ENCODE measurements at regions not wholly inside any gene's neighbourhood (a gene's known extent, or its start where the extent isn't known, plus 50 kb on each side); places are given as distances from the start of the nearest gene placed in this dataset.
"Not testable (repeated sequence)": the region's sequence is repeated elsewhere in the genome, so short reads cannot be mapped to it uniquely, and the experiment has no call there.

DNA sequence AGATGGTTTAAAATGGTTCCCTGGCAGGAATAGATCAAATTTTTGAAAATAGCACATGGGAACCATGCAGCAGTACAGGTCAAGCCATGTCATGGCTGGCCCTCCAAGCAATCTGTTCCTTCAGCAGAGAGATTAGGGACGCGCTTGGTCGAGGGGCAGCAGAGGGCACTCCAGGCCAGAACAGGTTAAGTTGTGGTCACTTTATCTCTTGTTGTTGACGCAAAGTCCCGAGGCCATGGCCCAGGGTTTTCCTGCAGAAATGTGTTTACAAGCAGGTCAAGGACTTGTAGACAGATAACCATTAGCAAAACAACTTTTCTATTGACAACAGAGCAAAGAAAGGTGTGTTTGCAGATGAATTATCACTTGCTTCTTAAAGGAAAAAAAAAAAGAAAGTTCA is 570.0 kb upstream of the NR2F2 start:
- POLR2A ChIA-PET (ENCODE audit: partially characterized antibody): interaction anchor here (0.6 kb wide), 1 partner anchor 53 kb away, joined by 3 read pairs; no protein-coding TSS in a partner anchor
- Histone ChIP-seq H3K36me3 (ENCODE audit: insufficient read depth, low read length) (no peaks in the 10 kb centered on the region), H3K27ac (ENCODE audit: low read depth, low read length) (no peak overlapping the region), H3K27me3 (ENCODE audit: insufficient read depth, low read length) (no peaks in the 10 kb centered on the region), H3K9me3 (ENCODE audit: control insufficient read depth in 1 of 2, low read length in 2 of 2) (no peaks in the 10 kb centered on the region), H3K4me1 (ENCODE audit: insufficient read depth, low read length) (no peaks in the 10 kb centered on the region), H3K4me3 (ENCODE audit: low read length in 2 of 2) (no peak overlapping the region)
- CTCF ChIA-PET (ENCODE audit: partially characterized antibody): no interaction called here
- Mint-ChIP-seq H3K27ac (no peak overlapping the region), H3K9me3 (peaks cover 0 to 1% (median 0%) of the 10 kb centered on the region in 8 donors), H3K4me1 (peaks cover 0 to 1% (median 0%) of the 10 kb centered on the region in 4 donors), H3K4me3 (no peak overlapping the region), H3K36me3 (no peaks in the 10 kb centered on the region), H3K27me3 (no peaks in the 10 kb centered on the region)
- intact Hi-C loops (cut with micrococcal nuclease): no loop called here
- DNase-seq: no peak

GRCh38 chr15:95761501-95762165 is 568.9 kb upstream of the NR2F2 start:
- ChIA-PET CTCF (ENCODE audit: partially characterized antibody) (no interaction called here), POLR2A (ENCODE audit: partially characterized antibody) (no interaction called here)
- Mint-ChIP-seq H3K4me1 (peaks cover 0 to 1% (median 0%) of the 10 kb centered on the region in 4 donors), H3K9me3 (peaks cover 0 to 1% (median 0%) of the 10 kb centered on the region in 8 donors), H3K4me3 (no peak overlapping the region), H3K27ac (no peak overlapping the region), H3K27me3 (no peaks in the 10 kb centered on the region), H3K36me3 (no peaks in the 10 kb centered on the region)
- Histone ChIP-seq H3K4me1 (ENCODE audit: insufficient read depth, low read length) (no peaks in the 10 kb centered on the region), H3K9me3 (ENCODE audit: control insufficient read depth in 1 of 2, low read length in 2 of 2) (no peaks in the 10 kb centered on the region), H3K4me3 (ENCODE audit: low read length in 2 of 2) (no peak overlapping the region), H3K27ac (ENCODE audit: low read depth, low read length) (no peak overlapping the region), H3K36me3 (ENCODE audit: insufficient read depth, low read length) (no peaks in the 10 kb centered on the region), H3K27me3 (ENCODE audit: insufficient read depth, low read length) (no peaks in the 10 kb centered on the region)
- no peak for DNase-seq
- intact Hi-C loops (cut with micrococcal nuclease): no loop called here

GRCh38 chr15:95763426-95763825 is 567.1 kb upstream of the NR2F2 start:
- Mint-ChIP-seq H3K36me3 (no peaks in the 10 kb centered on the region), H3K4me1 (peaks cover 0 to 1% (median 0%) of the 10 kb centered on the region in 4 donors), H3K4me3 (no peak overlapping the region), H3K9me3 (peaks cover 0 to 1% (median 0%) of the 10 kb centered on the region in 8 donors), H3K27me3 (no peaks in the 10 kb centered on the region), H3K27ac (peak overlapping the region in 1 of 7 donors; percentile 6)
- H3K9me3 ChIP-seq (ENCODE audit: control insufficient read depth in 1 of 2, low read length in 2 of 2): no peaks in the 10 kb centered on the region
- H3K27ac ChIP-seq (ENCODE audit: low read depth, low read length): no peak overlapping the region
- H3K36me3 ChIP-seq (ENCODE audit: insufficient read depth, low read length): no peaks in the 10 kb centered on the region
- H3K4me3 ChIP-seq (ENCODE audit: low read length in 2 of 2): no peak overlapping the region
- H3K4me1 ChIP-seq (ENCODE audit: insufficient read depth, low read length): no peaks in the 10 kb centered on the region
- intact Hi-C loops (cut with micrococcal nuclease): no loop called here
- POLR2A ChIA-PET (ENCODE audit: partially characterized antibody): no interaction called here
- DNase-seq: no peak
- CTCF ChIA-PET (ENCODE audit: partially characterized antibody): no interaction called here
- H3K27me3 ChIP-seq (ENCODE audit: insufficient read depth, low read length): no peaks in the 10 kb centered on the region

- no peak overlapping the region for H3K27ac Mint-ChIP-seq
- H3K9me3 Mint-ChIP-seq: peaks cover 0 to 1% (median 0%) of the 10 kb centered on the region in 8 donors
- Histone ChIP-seq H3K4me1 (ENCODE audit: insufficient read depth, low read length) (no peaks in the 10 kb centered on the region), H3K4me3 (ENCODE audit: low read length in 2 of 2) (no peak overlapping the region), H3K36me3 (ENCODE audit: insufficient read depth, low read length) (no peaks in the 10 kb centered on the region), H3K27me3 (ENCODE audit: insufficient read depth, low read length) (no peaks in the 10 kb centered on the region), H3K9me3 (ENCODE audit: control insufficient read depth in 1 of 2, low read length in 2 of 2) (no peaks in the 10 kb centered on the region), H3K27ac (ENCODE audit: low read depth, low read length) (no peak overlapping the region)
- ChIA-PET CTCF (ENCODE audit: partially characterized antibody) (no interaction called here), POLR2A (ENCODE audit: partially characterized antibody) (no interaction called here)
- DNase-seq: no peak
- intact Hi-C loops (cut with micrococcal nuclease): no loop called here
- H3K4me1 Mint-ChIP-seq: peaks cover 0 to 1% (median 0%) of the 10 kb centered on the region in 4 donors
- H3K36me3 Mint-ChIP-seq: no peaks in the 10 kb centered on the region
- no peaks in the 10 kb centered on the region for H3K27me3 Mint-ChIP-seq
- no peak overlapping the region for H3K4me3 Mint-ChIP-seq
These were observed 565.3 kb upstream of the NR2F2 start for GRCh38 chr15:95765161-95765560.

DNA sequence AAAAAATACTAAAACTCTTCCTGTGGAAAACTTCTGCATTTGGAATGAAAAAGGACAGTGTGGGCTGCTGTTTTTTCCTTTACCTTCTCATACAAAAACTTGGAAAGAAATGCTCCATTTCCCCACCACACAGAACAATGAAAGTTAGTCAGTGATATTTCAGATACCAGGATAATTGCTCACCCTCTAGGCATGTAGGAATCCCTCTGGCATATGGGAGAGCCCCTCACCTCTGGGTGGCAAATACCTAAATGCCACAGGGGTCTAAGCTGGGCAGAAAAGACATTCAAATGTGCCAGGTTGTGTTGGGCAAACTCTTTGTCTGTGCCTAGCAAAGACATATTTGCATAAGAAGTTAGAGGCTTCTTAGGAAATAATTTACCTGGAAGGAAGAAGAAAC is 560.3 kb upstream of the NR2F2 start:
- no peaks in the 10 kb centered on the region for H3K36me3 ChIP-seq (ENCODE audit: insufficient read depth, low read length)
- POLR2A ChIA-PET (ENCODE audit: partially characterized antibody): no interaction called here
- Mint-ChIP-seq H3K4me1 (no peaks in the 10 kb centered on the region), H3K4me3 (no peak overlapping the region), H3K9me3 (peaks cover 0 to 5% (median 0%) of the 10 kb centered on the region in 8 donors), H3K36me3 (no peaks in the 10 kb centered on the region), H3K27me3 (no peaks in the 10 kb centered on the region), H3K27ac (no peak overlapping the region)
- H3K27ac ChIP-seq (ENCODE audit: low read depth, low read length): no peak overlapping the region
- no peaks in the 10 kb centered on the region for H3K27me3 ChIP-seq (ENCODE audit: insufficient read depth, low read length)
- no peaks in the 10 kb centered on the region for H3K9me3 ChIP-seq (ENCODE audit: control insufficient read depth in 1 of 2, low read length in 2 of 2)
- H3K4me3 ChIP-seq (ENCODE audit: low read length in 2 of 2): no peak overlapping the region
- DNase-seq: no peak
- H3K4me1 ChIP-seq (ENCODE audit: insufficient read depth, low read length): no peaks in the 10 kb centered on the region
- intact Hi-C loops (cut with micrococcal nuclease): no loop called here
- CTCF ChIA-PET (ENCODE audit: partially characterized antibody): no interaction called here

DNA sequence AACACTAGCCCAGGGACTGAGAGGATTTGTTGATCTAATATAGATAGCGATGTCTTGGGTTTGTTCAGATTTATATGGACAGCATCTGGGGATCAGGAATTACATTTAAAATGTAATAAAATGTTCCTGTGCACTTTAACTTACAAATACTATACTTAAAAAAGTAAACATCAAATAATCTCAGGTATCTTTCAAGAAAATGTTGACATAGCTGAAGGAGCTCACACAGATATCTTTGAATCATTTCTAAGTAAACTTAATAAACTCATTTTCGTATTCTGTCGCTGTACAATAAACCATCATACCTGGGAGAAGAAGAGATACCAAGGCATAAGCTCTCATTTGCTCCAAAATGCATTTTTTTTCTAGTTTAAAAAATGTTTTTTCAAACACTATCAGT is 557.5 kb upstream of the NR2F2 start:
- Histone ChIP-seq H3K9me3 (ENCODE audit: control insufficient read depth in 1 of 2, low read length in 2 of 2) (no peaks in the 10 kb centered on the region), H3K27ac (ENCODE audit: low read depth, low read length) (no peak overlapping the region), H3K4me3 (ENCODE audit: low read length in 2 of 2) (no peak overlapping the region), H3K27me3 (ENCODE audit: insufficient read depth, low read length) (no peaks in the 10 kb centered on the region), H3K36me3 (ENCODE audit: insufficient read depth, low read length) (no peaks in the 10 kb centered on the region), H3K4me1 (ENCODE audit: insufficient read depth, low read length) (no peaks in the 10 kb centered on the region)
- no peaks in the 10 kb centered on the region for H3K27me3 Mint-ChIP-seq
- ChIA-PET CTCF (ENCODE audit: partially characterized antibody) (no interaction called here), POLR2A (ENCODE audit: partially characterized antibody) (no interaction called here)
- H3K27ac Mint-ChIP-seq: no peak overlapping the region
- intact Hi-C loops (cut with micrococcal nuclease): no loop called here
- no peak overlapping the region for H3K4me3 Mint-ChIP-seq
- H3K36me3 Mint-ChIP-seq: no peaks in the 10 kb centered on the region
- no peaks in the 10 kb centered on the region for H3K4me1 Mint-ChIP-seq
- peaks cover 0 to 6% (median 1%) of the 10 kb centered on the region in 8 donors for H3K9me3 Mint-ChIP-seq
- no peak for DNase-seq

DNA sequence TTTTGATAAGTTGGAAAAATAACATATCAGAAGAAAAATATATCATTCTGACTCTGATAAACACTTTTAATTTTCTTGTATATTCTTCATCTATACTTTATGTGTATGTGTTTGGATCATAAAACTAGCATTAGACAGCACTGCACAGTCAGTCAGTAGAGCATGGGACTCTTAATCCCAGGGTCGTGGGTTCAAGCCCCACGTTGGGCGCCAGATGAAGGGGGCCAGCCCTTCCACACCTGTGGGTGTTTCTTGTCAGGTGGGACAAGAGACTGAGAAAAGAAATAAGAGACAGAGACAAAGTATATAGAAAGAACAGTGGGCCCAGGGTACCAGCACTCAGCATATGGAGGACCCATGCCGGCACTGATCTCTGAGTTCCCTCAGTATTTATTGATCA is 546.0 kb upstream of the NR2F2 start:
- Mint-ChIP-seq H3K4me3 (no peak overlapping the region), H3K36me3 (peaks cover 3 to 9% of the 10 kb centered on the region in 2 donors), H3K27me3 (no peaks in the 10 kb centered on the region), H3K9me3 (peaks cover 4 to 58% (median 47%) of the 10 kb centered on the region in 8 donors), H3K4me1 (no peaks in the 10 kb centered on the region), H3K27ac (no peak overlapping the region)
- Histone ChIP-seq H3K4me3 (ENCODE audit: low read length in 2 of 2) (no peak overlapping the region), H3K9me3 (ENCODE audit: control insufficient read depth in 1 of 2, low read length in 2 of 2) (no peaks in the 10 kb centered on the region), H3K36me3 (ENCODE audit: insufficient read depth, low read length) (no peaks in the 10 kb centered on the region), H3K4me1 (ENCODE audit: insufficient read depth, low read length) (no peaks in the 10 kb centered on the region), H3K27me3 (ENCODE audit: insufficient read depth, low read length) (no peaks in the 10 kb centered on the region), H3K27ac (ENCODE audit: low read depth, low read length) (no peak overlapping the region)
- DNase-seq: no peak
- ChIA-PET POLR2A (ENCODE audit: partially characterized antibody) (no interaction called here), CTCF (ENCODE audit: partially characterized antibody) (no interaction called here)
- intact Hi-C loops (cut with micrococcal nuclease): no loop called here

GRCh38 chr15:95785276-95785675 is 545.2 kb upstream of the NR2F2 start:
- peaks cover 4 to 60% (median 48%) of the 10 kb centered on the region in 8 donors for H3K9me3 Mint-ChIP-seq
- intact Hi-C loops (cut with micrococcal nuclease); H3K27ac ChIP-seq (ENCODE audit: low read depth, low read length); H3K36me3 Mint-ChIP-seq; H3K9me3 ChIP-seq (ENCODE audit: control insufficient read depth in 1 of 2, low read length in 2 of 2); CTCF ChIA-PET (ENCODE audit: partially characterized antibody); H3K27ac Mint-ChIP-seq; H3K4me1 Mint-ChIP-seq; H3K27me3 Mint-ChIP-seq; DNase-seq; POLR2A ChIA-PET (ENCODE audit: partially characterized antibody); H3K27me3 ChIP-seq (ENCODE audit: insufficient read depth, low read length); H3K4me3 ChIP-seq (ENCODE audit: low read length in 2 of 2); H3K4me3 Mint-ChIP-seq; H3K4me1 ChIP-seq (ENCODE audit: insufficient read depth, low read length); H3K36me3 ChIP-seq (ENCODE audit: insufficient read depth, low read length): not testable (repeated sequence)

All from CD4-positive, alpha-beta memory T cell (primary cell).